HG03354 (cell line): ENCODE measurements at regions not wholly inside any gene's neighbourhood (a gene's known extent, or its start where the extent isn't known, plus 50 kb on each side); places are given as distances from the start of the nearest gene placed in this dataset.
"Not testable (repeated sequence)": the region's sequence is repeated elsewhere in the genome, so short reads cannot be mapped to it uniquely, and the experiment has no call there.

Experiments
- ATAC-seq: cut with Tn5 transposase; IDR thresholded peaks from one replicate; pipeline ENCODE4 v1.9.1; 2021; ENCODE audit warnings: mild to moderate bottlenecking; ENCODE audit not compliant: unreplicated experiment, poor library complexity, severe bottlenecking

DNA sequence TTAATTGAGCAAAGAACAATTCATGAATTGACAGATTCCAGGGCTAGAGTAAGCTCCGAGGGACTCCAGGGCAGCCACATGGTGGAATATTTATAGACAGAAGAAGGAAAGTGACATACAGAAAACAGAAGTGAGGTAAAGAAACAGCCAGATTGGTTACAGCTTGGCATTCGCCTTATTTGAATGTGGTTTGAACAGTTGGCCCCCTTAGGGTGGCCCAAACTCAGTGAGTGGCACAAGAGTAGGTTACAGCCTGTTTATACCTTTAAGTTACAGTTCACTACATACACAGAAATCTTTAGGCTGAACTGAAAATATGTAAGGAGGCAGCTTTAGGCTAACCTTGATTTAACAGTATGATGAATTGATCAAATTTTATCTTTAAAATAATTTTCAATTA lies 174.5 kb upstream of the CNOT2 start:
- no peak for ATAC-seq

DNA sequence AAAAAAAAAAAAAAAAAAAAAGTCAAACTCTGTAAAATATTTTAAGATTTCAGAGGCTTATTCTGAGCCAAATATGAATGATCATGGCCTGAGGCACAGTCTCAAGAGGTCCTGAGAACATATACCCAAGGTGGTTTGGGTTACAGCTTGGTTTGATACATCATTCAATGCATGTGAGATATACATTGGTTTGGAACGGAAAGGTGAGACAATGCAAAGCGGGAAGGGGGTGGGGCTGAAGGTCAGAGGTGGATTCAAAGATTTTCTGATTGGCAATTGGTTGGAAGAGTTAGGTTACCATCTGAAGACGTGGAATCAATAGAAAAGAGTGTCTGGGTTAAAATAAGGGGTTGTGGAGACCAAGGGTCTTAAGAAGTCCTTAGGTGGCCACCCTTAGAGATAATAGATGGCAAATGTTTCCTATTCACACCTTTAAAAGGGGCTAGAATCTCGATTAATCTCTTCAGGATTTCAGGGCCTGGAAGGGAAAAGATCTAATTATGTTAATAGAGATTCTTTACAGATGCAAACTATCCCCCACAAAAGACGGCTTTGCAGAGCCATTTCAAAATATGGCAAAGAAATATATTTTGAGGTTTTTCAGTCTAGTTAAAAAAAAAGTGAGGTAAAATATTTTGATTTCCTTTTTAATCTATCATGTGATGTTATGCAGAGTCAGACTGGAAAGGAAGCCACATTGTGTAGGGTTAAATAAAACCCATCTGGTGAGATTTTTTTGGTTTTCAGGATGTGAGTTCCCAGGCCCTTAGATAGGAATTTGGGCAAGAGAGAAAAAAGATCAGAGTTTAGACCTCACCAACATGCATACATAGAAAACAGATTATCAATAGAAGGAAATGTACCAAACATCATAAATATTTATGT lies 173.8 kb upstream of the CNOT2 start:
- ATAC-seq: no peak

DNA sequence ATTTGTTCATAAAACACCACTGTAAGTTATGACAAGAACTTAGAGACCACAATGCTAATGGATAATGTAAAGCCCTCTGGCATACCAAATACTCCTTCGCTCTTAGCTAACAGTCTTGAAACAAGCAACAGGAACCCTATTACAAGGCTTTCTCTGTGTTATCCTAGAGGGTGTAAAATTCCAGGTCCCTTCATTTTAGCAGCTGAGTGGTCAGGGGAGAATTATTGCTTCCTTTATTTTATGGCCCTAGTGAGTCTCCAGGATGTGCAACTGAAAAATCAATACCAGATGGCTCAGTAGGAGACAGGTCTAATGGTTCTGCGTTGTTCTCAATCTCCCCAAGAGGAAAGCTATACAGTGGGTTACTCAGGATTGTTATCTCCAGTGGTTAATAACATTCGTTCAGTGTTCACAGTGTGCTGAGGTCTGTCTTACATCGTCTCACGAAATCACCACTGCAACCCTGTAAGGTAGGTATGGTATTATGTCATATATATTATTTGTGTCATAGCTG lies 172.7 kb upstream of the CNOT2 start:
- no peak for ATAC-seq

DNA sequence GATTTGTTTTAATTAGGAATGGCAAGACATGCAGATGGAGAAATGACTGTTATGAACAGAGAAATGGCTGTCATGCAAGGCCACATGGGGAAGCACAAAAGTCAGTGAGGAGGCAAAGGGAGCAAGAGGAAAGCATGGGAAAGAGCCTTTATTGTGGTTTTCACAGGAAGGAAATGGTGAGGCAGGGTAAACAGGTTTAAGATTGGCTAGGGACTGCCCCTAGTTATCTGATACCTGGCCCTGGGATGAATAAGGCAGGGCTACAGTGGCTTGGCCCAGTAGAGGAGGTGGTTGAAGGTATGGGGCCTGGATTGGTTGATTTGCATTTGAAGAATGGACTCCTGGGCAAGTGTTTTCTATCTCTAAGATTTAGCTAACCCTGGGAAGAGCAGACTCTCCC lies 168.7 kb upstream of the CNOT2 start:
- no peak for ATAC-seq

DNA sequence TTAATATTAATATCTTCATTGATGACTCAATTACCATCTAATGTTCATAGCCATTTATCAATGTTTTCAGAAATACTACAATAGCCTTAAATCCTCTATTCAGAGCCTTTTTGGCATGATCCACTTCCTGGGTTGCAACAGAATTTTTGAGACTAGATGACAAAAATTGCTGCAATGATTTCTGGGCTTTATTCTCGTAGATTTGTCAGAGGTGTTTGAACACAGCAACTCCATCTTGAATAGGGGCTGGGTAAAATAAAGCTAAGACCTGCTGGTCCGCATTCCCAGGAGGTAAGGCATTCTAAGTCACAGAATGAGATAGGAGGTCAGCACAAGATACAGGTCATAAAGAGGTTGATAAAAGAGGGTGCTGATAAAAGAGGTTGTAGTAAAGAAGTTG lies 165.8 kb upstream of the CNOT2 start:
- no peak for ATAC-seq

DNA sequence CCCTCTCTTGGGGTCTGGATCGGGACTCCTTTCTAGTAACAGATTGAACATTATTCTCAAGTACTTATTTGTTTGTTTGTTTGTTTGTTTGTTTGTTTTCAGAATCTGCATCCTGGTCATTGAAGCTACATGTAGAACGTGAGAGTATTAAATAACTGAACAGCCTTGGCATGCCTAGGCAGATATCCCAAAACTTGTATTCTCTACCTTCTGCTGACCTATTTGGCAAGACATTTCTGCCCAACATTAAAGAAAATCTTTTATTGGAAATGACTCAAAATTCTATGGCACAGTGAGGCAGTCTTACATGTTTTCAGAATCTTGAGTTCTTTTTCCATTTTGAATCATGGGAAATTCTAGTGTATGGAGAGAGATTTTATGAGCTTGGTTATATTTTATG lies 165.1 kb upstream of the CNOT2 start:
- no peak for ATAC-seq

DNA sequence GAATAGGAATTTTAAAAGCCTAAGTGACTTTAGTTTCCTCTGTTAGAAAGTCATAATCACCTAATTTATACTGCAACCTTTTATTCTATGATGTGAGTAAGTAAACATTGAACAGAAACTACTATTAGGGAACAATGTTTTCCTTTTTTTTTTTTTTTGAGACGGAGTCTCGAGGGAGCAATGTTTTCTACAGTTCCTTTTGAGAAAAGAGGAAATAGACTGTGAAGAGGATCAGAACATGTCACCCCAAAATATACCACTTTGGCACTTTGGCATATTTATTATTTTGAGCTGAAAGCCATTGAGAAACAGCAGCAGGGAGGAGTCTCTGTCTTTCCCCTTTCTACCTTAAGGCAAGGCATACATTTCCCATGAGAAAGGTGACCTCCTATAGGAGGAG lies 162.7 kb upstream of the CNOT2 start:
- ATAC-seq: no peak

DNA sequence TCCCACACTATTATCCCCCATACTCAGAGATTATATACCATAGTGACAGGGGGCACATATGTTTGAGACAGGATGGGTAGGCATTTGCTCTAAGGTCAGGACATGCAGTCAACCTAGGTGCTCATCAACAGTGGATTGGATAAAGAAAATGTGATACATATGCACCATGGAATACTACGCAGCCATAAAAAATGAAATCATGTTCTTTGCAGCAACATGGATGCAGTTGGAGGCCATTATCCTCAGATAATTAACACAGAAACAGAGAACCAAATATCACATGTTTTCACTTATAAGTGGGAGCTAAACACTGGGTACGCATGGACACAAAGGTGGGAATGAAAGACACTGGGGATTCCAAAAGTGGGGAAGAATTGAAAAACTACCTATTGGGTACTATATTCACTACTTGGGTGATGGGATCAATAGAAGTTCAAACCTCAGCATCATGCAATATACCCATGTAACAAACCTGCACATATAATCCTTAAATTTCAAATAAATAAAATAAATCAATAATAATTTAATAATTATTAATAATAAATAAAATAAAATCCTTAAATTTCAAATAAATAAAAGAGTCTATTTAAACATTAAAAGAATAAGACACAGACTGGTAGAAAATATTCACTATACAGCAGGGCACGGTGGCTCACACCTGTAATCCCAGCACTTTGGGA lies 160.1 kb upstream of the CNOT2 start:
- no peak for ATAC-seq

DNA sequence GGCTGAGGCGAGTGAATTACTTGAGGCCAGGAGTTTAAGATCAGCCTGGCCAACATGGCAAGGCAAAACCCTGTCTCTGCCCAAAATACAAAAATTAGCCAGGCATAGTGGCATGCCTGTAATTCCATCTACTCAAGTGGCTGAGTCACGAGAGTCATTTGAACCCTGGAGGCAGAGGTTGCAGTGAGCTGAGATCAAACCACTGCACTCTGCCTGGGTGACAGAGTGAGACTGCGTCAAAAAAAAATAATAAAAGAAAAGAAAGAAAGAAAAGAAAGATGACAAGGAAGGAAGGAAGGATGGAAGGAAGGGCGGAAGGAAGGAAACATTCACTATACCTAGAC lies 159.6 kb upstream of the CNOT2 start:
- ATAC-seq: no peak

DNA sequence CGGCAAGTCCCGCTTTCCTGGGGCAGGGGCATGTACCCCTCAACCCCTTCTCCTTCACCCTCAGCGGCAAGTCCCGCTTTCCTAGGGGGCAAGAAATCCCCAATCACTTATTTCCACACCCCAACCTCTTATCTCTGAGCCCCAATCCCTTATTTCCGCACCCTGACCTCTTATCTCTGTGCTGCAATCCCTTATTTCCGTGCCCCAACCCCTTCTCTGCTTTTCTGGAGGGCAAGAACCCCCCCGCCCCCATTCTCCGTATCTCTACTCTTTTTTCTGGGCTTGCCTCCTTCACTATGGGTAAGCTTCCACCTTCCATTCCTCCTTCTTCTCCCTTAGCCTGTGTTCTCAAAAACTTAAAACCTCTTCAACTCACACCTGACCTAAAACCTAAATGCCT lies 156.9 kb upstream of the CNOT2 start:
- not testable (repeated sequence) for ATAC-seq

DNA sequence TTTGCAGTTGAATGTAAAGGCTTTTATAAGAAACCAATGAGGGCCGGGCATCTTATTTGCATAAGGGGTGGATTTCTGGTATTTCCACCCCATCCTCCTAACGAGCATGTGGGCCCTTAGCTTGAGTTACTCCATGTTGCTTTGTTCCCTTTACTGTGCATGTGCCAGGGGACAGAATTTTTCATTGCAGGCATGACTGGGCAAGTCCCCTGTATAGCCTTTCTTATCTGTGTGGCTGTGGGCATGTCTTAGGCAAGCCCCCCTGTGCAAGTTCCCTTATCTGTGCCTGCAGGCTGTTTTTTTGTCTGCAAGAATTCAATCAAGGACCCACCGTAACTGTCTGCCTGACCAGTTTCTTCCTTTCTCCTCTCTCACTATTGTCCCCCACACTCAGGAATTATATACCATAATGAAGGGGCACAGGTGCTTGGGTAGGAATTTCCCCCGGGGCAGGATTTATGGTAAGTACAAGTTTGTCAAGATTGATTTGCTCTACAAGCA lies 152.2 kb upstream of the CNOT2 start:
- no peak for ATAC-seq

DNA sequence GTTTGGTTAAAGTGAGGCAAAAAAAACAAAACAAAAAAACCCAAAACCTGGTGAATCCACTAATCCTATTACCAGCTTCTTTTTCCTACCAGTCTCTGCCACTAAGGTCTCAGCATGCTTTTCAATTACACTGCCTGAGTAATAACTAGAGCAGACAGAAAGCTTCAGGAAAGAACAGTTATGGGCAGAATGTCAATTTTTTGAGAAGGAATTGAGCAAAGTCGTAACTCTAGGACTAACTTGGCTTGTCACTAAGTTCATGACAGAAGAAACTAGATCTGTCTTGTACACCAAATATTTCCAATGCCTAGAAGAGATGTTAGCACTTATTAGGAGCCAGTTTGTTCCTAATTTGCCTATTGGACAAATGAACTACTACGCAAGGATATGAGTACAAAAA lies 148.8 kb upstream of the CNOT2 start:
- no peak for ATAC-seq

DNA sequence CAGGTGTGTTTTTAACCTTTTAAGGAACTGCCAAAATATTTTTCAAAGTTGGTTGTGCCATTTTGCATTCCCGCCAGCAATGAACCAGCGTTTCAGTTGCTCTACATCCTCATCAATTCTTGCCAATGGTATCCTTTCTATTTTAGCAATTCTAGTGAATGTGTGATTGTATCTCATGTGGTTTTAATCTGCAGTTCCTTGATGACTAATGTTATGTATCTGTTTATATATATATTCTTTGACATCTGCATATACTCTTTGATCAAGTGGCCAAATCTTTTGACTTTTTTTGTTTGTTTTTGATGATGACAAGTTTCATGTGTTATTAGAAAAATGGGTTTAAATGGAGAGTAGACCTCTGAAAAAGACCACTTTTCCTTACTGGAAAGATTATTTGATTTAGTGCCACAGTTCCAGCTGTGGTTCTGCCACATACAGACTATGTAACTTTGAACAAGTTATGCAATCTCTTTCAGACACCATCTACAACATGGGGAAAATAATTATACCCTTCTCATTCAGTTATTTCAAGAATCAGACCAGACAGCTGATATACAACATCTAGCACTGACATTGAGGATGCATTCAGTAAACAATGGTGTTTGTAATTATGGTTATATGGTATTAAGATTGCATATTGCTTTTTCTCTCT lies 146.3 kb upstream of the CNOT2 start:
- no peak for ATAC-seq

DNA sequence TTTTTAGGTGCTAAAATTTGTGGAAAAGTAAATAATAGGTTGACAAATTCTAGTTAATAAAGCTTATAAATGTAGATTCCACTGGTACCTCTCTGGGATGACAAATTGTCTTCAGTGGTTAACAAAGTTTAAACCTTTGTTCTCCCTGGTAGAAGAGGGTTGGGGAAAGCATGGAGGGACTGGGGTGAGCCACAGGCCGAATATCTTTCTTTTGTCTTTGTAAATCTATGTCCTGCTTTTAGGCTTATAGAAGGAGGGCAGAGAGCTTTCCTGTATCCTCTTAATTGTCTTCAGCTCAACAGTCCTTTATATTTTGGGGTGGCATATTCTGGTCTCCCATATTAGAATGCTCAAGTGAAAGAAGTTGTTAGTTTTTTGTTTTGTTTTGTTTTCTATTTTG lies 142.2 kb upstream of the CNOT2 start:
- no peak for ATAC-seq

DNA sequence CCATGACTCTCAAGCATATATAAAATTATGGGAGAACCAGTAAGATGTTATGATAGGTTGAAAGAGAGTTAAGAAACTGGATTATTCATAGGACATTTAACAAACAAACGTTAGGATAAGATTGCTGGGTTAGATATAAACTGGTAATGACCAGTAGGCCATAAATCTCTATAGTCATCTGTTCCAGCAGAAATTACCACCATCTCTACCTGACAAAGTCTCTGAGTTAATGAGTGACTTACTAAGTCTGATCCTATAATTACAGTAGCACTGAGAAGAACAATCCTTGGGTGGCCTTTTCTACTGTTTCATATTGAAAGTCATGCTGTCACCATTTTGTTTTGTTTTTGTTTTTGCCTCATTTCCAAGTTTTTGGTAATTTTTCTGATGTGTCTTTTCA lies 136.9 kb upstream of the CNOT2 start:
- ATAC-seq: no peak

DNA sequence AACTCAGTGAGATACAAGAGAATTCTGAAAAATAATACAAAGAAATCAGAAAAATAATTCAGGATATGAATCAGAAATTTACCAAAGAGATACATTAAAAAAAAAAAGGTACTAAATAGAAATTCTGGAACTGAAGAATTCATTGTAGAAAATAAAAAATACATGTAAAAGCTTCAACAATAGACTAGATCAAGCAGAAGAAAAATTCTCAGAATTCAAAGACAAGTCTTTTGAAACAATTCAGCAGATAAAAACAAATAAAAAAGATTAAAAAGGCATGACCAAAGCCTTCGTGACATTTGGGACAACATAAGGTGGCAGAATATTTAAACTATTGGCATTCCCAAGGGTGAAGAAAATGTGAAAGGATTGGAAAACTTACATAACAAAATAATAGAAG lies 133.1 kb upstream of the CNOT2 start:
- ATAC-seq: no peak

DNA sequence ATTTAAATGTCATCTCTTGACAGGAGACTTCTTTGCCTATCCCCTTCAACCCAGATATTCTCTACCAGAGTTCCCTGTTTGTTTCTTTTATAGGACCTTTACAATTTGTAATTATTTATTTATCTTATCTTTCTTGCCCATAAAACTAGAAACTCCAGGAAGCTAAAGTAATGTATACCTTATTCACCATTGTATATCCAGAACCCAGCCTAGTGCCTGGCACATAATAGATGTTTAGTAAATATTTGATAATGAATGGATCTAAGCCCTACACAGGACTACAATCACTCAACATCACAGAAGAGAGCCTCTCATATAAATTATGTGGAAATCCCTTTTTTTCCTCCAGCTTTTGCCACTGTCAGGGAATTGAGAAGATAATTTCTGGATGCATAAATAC lies 125.6 kb upstream of the CNOT2 start:
- no peak for ATAC-seq

DNA sequence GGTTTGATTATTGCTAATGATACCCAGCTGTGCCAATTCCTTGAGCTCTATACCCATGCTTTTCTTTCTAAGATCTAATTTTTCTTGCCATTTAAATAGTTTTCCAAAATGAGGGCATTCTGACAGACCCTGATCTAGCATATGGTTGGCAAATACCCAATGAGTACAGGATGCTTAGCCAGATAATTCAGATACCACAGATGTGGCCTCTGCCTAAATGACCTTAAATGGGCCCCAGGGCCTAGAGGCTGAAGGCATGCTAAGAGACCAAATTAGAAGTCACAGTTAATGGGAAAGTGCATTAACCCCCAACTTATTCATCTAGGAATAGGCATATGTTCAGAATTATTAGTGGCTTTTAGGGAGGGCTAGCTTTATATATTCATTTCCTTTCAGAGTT lies 122.3 kb upstream of the CNOT2 start:
- no peak for ATAC-seq

DNA sequence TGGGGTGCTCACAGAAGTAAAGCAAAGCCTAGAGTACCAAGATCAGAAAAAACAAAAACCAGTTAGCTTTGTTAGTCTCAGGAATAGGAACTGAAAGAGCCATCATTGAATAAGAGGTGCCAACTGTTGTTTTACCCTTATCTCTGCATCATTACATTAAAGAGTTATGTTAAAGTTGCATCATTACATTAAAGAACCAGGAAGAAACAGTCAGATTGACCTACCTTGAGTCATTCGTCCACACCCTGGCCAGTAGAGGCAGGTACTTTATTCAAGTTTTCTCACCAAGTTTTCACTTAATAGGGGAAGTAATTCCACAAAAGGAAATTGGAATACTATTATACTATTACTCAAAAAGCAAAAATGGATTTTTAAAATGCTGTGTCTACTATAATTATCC lies 121.7 kb upstream of the CNOT2 start:
- ATAC-seq: no peak

DNA sequence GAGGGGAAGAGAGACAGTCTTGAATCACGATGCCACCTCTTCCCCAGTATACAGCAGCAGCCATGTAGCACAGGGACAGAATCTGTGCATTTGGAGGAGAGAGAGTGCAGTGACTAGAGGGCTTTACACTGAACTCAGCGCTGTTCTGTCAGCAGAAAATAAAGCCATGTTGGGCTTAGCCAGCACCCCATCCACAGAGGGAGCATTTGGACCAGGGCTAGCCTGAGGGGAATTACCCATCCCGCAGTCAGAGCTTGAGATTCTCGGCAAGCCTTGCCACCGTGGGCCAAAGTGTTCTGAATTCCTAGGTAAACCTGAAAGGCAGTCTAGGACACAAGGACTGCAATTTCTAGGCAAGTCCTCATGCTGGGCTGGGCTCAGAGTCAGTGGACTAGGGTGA lies 120.4 kb upstream of the CNOT2 start:
- ATAC-seq: no peak

DNA sequence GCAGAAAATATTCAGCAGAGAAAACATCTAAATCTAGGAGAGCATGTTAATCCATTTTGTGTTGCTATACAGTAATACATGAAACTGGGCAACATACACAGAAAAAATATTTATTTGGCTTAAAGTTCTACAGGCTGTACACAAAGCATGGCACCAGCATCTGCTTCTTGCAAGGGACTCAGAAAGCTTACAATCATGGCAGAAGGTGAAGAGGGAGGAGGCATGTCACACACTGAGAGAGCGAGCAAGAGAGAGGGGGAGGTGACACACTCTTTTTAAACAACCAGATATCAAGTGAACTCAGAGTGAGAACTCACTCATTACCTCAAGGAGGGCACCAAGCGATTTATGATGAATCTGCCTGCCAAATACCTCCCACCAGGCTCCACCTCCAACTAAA lies 94.2 kb upstream of the CNOT2 start:
- ATAC-seq: no peak
